Putamen (tissue), 1 donor: ENCODE measurements at regions not wholly inside any gene's neighbourhood (a gene's known extent, or its start where the extent isn't known, plus 50 kb on each side); places are given as distances from the start of the nearest gene placed in this dataset.
"Not testable (repeated sequence)": the region's sequence is repeated elsewhere in the genome, so short reads cannot be mapped to it uniquely, and the experiment has no call there.

Source experiments
- DNase-seq: peaks from one replicate; pipeline ENCODE4 v3.0.0-alpha.2; 2016; ENCODE audit warnings: low spot score

DNA sequence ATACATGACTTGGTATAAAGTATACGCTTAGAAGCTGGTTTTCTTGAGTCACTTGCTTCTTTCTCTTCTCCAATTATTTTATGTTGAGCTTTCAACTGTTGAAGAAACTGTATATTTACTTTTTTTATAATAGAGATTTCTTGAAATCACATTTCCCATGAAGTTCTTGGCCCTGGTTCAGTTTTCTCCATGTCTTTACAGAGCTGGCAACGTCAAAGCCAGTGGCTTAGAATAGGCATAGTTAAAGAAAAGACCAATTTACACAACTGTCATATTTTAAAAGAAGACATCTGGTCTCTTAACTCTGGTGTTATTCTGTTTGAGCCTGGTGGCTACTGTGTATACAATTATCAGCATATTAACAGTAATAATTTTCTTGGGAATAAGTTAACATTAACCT is 1249.3 kb downstream of the CDH12 start:
- DNase-seq = no peak

DNA sequence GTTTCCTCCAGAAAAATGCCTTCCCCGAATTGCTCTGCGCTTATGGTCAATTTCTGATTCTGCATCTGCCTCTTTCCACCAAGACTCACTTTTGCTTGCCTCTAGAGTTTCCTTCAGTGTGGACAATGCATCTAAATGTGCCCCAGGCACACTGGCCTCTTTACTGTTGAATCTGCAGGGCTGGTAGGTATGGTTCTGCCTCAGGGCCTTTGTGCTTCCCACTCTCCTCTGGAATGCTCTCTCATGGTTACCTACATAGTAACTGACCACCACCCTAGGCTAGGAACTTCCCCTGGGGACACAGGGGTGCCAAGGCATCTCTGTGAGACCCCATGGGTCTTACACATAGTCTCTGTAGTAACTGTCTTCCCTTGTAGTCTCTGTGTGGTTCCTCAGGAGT is 1258.6 kb downstream of the CDH12 start:
- DNase-seq = no peak

DNA sequence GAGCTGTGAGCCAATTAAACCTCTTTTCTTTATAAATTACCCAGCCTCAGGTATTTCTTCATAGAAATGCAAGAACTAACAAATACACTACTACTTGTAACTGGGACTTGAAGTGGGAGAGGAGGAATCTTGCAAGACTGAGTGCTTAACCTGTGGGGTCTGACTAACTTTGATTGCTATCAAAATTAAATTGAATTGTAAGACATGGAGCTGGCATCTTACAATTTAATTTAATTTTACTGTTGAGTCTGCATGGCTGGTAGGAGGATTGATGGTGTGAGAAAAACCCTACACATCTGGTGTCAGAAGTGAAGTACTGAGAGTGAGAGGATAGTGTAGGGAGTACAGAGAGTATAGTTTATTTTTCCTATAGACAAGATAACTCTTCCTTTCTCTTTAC is 1259.9 kb downstream of the CDH12 start:
- no peak for DNase-seq

DNA sequence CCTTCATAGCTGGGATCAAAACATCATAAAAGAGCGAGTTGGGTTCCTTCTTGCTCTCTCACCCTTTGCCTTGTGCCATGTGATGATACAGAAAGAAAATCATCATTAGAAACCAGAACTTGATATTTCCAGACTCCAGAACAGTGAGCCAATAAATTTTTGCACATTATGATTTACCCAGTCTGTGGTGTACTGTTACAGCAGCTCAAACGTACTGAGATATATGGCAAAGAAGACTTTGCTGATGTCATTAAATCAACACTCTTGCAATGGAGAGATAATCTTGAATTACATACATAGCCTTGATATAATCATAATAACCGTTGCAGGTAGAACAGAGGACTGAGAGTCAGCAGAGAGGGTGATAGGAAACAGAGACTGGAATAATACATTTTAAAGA is 1271.6 kb downstream of the CDH12 start:
- no peak for DNase-seq

DNA sequence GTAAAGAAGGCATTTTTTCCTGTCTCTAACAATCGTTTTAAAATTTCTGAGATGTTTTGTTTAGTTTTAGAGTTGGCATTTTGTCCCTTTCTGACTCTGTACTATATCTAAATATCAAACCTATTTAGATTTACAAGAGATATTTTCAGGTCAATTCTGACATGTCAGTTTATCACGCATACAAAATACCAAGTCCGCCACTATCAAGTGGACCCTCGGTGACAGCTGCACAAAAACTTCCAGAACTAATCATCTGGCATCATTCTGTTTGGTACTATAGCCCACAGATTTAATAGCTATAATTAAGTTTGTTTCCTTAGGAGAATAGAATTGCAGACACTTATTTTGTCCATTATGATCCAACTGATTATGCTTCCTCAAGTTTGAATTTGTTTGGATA is 1278.2 kb downstream of the CDH12 start:
- no peak for DNase-seq

DNA sequence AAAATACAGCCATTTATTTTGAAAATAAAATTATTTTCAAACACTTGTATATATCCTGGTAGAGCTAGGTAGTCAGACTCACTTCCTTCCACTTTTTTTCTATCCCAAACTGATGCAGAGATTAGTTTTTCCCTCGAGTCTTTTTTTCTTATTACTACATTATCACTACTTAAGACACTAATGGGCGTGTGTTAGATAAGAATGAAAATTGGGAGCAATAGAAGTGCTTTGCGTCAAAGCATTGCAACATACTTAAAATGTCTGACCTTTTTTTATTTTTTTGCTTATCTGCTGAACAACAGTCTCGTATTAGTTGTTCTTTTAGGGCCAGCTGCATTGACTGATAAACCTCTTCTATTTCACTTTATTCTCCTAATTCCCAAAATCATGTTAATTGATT is 1278.7 kb downstream of the CDH12 start:
- DNase-seq = no peak

DNA sequence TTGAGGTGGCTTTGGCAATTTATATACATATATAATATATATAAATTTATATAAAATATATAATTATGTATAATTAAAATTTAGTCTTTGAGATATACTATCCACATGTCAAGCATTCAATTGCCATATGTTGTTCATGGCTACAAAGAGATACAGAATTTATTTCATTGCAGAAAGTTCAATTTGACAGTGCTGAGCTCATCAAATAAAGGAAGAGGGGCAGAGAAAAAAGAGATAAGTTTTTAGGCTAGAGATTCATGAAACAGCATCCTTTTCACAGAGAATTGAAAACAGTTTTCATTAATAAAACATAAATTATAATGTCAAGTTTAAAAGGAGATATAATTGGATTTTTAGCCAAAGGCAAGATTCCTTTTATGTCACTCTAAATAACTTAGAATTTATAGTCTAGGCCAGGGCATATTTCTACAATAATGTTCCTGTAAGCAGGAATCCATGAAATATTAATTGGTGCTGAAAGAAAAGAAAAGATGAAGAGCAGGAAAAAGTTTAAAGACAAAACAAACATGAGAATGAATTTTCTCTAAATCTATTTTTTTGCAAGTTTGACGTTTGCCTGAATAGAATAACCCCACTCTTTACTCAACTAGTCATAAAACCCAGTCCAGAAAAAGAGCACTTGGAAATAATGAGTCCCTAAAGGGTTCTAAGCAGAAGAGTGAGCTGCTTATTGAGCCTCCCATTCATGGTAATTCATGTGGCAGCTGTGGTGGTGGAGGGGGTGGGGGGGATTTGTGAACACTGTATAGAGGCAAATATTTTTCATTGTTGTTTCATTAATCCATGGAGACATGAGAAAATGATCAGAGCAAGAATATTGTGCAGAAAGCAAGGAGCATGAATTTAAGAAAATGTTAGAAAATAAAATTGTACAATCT is 1279.5 kb downstream of the CDH12 start:
- peak; percentile 15 for DNase-seq

DNA sequence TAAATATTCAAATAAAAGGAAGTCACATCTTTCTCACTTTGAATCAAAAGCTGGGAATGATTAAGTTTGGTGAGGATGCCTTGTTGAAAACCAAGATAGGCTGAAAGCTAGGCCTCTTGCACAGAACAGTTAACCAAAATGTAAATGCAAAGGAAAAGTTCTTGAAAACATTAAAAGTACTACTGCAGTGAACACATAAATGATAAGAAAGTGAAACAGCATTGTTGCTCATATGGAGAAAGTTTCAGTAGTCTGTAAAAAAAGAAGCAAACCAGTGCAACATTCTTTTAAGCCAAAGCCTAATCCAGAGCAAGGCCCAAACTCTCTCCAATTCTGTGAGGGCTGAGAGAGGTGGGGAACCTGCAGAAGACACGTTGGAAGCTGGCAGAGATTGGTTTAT is 1281.9 kb downstream of the CDH12 start:
- DNase-seq = not testable (repeated sequence)

DNA sequence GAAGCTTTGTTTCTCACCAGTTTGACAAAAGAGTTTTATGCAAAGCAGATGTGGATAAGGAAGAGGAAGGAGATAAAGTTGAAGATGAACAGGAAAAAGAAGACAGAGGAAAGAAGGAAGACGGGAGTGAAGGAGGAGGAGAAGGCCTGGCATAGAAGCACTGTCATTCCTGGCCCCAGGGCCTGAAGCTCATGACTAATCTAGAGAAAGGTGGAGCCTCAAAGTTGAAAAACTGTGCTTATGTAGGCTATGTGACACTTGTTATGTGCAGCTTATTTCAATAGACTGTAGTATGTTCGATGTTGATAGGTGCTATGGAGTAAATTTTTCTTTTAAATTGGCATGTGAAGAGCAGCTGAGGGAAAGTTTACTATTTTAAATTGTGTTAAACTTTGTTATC is 1294.0 kb downstream of the CDH12 start:
- not testable (repeated sequence) for DNase-seq

DNA sequence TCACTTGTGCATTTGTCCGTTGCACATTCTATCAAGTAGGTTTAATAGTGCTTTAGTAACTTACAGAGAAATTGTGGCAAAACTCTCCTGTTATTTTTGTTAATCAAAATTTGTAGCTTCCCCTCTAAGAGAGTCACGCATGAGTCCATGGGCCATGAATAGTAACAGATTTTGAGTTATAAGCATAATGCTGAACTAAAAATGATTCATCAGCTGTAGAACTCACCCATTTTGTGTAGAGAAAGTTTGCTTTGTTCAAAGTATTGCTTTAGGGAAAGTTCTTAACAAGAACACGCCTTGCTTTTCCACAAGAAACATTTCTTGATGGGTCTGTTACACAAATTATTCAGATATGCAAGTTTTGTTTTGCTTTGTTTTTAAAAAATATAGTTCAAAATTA is 1300.9 kb downstream of the CDH12 start:
- not testable (repeated sequence) for DNase-seq

DNA sequence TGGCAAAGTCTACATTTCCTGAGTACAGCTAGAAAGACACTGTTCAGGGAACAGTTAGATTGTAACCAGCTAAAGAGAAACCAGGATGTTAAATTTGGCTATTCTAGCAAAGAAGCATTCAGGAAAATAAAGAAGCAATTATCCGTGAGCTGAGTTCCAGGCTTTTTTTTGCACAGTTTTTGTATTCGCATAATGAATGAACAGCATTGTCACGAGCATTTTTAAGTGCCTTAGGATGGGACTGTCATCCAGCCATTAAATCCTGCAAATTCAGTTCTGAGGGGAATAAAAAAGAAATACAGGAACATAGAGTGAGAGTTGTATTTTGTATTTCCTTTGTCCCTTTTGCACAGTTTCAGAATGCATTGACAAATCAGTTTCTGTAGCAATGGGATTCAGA is 1302.2 kb downstream of the CDH12 start:
- peak; percentile 55 for DNase-seq

DNA sequence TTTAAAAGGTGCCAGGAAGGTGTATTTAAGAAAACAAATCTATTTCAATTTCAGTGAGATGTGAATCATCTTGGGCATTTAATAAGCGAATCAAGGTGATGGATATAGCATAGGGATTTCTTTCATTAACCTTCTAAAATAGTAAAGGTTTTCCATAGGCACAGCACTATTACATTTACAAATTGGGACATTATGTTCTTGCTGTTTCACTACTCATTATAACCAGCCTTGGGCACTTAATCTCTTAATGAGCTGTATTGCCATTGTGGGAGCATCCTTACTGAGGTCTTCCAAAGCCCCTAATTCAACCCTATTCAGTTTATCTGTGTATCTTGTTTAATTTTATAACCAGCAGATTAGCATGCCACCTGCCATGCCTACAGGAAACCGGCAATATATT is 1305.5 kb downstream of the CDH12 start:
- not testable (repeated sequence) for DNase-seq

DNA sequence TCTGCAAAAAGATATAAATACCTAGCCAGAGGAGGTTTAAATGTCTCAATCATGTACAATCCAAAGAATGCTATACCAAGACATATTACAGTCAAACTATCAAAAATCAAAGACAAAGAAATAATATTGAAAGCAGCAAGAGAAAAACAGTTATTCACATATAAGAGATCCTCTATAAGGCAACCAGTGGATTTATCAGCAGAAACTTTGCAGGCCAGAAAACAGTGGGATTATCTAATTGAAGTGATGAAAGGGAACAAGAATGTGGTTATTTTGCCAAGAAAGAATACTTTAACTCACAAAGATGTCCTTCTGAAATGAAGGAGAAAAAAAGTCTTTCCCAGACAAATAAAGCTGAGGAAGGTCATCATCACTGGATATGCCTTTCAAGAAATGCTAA is 1318.0 kb downstream of the CDH12 start:
- DNase-seq = not testable (repeated sequence)

DNA sequence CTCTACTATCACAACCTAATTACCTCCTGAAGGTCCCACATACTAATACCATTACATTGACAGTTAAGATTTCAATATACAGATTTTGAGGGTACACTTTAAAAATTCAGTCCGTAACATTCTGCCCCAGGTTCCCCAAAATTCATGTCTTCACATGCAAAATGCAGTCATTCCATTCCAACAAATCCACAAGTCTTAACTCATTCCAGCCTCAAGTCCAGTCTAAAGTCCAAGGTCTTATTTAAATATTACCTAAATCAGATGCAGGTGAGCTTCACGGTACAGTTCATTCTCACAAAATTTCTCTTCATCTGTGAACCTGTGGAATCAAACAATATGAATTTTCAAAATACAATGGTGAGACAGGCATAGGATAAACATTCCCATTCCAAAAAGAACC is 1332.0 kb downstream of the CDH12 start:
- not testable (repeated sequence) for DNase-seq

DNA sequence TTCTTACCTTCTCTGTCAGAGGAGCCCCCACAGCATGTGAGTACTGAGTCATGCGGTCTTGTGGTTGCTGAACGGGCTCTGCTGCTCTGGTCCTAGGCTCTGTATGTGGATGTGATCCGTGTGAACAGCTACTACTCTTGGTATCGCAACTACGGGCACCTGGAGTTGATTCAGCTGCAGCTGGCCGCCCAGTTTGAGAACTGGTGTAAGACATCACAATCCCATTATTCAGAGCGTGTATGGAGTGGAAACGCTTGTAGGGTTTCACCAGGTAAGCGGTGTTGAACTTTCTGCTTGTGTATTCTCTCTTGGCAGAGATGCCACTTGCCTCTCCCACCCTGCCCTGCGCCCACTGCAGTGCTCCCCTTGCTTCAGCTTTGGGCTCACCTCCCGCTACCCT is 1356.2 kb downstream of the CDH12 start:
- not testable (repeated sequence) for DNase-seq

DNA sequence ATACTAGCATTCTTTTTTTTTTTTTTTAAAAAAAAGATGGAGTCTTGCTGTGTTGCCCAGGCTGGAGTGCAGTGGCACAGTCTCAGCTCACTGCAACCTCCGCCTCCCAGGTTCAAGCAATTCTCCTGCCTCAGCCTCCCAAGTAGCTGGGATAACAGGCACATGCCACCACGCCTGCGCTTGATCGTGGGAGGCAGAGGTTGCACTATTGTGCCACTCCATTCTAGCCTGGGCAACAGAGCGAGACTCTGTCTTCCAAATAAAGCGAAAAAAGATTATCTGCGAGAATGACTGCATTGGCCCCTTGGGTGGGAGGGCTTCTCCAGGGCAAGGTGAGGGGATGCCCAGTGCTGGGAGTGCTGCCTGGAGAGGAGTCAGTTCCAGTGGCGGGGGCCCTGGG is 1357.1 kb downstream of the CDH12 start:
- not testable (repeated sequence) for DNase-seq

DNA sequence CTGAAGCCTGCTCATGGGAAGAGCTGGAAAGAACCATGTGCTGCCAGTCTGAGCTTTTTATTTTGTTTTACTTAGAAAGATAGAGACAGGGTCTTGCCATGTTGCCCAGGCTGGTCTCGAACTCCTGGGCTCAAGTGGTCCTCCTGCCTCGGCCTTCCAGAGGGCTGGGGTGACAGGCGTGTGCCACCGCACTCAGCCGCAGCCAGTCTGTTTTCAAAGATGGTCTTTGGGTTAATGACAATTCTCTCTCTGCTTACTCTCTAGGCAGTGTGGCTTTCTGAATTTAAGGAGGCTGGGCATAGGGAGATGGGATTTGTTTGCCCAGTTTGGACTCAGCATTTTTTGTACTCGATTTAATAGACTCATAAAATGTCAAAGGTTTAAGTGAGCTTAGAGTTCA is 1357.9 kb downstream of the CDH12 start:
- DNase-seq = not testable (repeated sequence)

DNA sequence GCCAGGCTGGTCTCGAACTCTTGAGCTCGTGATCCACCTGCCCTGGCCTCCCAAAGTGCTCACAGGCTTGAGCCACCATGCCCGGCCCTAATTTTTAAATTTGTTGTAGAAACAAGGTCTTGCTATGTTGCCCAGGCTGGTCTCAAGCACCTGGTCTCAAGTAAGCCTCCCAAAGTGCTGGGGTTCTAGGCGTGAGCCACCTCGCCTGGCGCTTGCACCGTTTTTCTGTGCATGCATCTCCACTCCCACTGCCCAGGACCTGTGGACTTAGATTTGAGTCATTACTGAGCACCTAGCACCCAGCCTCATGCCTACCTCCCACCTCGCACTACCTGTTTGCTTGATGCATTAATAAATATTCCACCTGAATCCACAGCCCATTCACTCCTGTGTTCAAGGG is 1359.1 kb downstream of the CDH12 start:
- DNase-seq = not testable (repeated sequence)

DNA sequence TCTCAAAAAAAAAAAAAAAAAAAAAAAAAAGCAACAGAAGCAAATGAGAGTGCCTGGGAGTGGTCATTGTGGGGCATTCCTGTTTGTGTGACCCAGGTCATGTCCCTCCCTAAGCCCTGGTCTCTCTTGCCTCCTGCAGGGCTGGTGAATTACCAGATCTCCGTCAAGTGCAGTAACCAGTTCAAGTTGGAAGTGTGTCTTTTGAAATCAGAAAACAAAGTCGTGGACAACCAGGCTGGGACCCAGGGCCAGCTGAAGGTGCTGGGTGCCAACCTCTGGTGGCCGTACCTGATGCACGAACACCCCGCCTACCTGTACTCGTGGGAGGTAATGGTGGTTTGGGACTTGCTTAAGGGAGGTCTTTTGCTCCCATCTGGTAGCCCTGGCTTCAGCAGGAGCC is 1362.0 kb downstream of the CDH12 start:
- not testable (repeated sequence) for DNase-seq

DNA sequence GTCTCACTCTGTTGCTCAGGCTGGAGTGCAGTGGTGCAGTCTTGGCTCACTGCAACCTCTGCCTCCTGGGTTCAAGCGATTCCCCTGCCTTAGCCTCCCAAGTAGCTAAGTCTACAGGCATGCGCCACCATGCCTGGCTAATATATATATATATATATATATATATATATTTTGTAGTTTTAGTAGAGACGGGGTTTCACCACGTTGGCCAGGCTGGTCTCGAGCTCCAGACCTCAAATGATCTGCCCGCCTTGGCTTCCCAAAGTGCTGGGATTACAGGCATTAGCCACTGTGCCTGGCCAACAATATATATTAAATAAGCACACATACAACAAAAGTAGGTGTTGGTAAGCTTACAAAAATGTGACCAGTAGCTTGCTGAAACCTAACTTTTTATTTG is 1364.3 kb downstream of the CDH12 start:
- DNase-seq = not testable (repeated sequence)

DNA sequence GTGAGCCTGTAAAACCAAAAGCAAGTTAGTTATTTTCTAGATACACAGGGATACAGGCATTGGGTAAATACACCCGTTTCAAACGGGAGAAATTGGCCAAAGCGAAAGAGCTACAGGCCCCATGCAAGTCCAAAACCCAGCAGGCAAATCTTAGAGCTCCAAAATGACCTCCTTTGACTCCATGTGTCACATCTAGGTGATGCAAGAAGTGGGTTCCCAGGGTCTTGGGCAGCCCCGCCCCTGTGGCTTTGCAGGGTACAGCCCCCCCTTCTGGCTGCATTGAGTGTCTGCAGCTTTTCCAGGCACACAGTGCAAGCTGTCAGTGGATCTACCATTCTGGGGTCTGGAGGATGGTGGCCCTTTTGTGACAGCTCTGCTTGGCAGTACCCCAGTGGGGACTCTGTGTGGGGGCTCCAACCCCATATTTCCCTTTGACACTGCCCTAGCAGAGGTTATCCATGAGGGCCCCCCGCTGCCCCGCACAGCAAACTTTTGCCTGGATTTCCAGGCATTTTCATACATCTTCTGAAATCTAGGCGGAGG is 1367.6 kb downstream of the CDH12 start:
- not testable (repeated sequence) for DNase-seq

DNA sequence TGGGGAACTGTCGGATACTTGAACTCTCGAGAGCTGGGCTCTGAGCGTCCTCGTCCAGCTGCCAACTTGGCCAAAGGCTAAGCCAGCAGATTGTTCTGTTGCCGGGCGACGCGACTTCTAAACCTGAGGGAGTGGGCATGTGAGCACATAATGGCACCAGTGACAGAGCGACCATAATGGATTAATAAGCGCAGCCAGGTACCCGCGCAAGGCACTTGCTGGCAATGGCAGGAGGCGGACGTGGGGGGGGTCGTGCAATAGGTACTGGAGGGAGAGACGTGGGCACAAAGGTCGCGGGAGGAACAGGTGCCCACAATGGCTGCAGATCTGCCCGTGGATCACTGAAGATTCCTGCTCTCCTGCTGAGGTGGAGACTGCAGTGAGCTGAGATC is 1368.7 kb downstream of the CDH12 start:
- DNase-seq = not testable (repeated sequence)

DNA sequence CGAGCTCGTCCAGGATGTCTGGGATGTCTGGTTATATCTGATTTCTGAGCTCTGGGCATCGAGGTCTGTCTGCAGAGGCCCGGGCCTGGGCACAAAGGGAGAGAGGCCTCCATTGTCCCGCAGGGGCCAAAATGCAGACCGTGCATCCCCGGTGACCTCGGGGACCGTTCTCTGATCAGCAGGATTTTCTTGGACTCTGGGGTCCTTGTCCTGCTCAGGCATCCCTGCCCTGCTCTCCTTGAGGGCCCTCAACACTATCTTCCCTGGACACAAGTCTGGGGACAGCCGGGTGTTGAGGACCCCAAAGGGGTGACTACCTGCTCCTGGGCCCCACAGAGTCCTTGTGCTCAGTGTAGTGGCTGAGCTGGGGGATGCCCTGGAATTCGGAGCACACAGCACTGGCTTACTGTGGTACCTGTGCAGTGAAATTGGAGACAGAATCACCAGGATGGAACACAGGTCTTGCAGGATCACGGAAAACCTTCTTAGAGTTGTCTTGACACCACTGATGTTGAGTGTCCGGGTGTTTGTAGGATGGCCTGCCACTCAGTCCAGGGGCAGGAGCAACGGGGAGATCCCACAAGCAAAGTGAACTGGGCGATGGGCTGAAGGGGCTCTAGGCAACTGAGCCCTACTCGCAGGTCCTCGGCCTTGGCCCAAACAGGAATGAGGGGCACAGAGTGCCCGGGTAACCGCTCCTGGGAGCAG is 1369.2 kb downstream of the CDH12 start:
- not testable (repeated sequence) for DNase-seq
